GM21515 (cell line): ENCODE measurements at regions not wholly inside any gene's neighbourhood (a gene's known extent, or its start where the extent isn't known, plus 50 kb on each side); places are given as distances from the start of the nearest gene placed in this dataset.
"Not testable (repeated sequence)": the region's sequence is repeated elsewhere in the genome, so short reads cannot be mapped to it uniquely, and the experiment has no call there.

Experiments used
- ATAC-seq: cut with Tn5 transposase; IDR thresholded peaks from one replicate; pipeline ENCODE4 v1.9.1; 2021; ENCODE audit not compliant: unreplicated experiment

GRCh38 chr6:67686225-67686624, 948.9 kb upstream of the ADGRB3 start:
- ATAC-seq = not testable (repeated sequence)

- ATAC-seq = no peak
These were observed 951.1 kb upstream of the ADGRB3 start for GRCh38 chr6:67683960-67684359.

- no peak for ATAC-seq
These were observed 954.7 kb upstream of the ADGRB3 start for GRCh38 chr6:67680297-67680932.

- no peak for ATAC-seq
These were observed 955.4 kb upstream of the ADGRB3 start for GRCh38 chr6:67679566-67680296.

- ATAC-seq = no peak
These were observed 958.2 kb upstream of the ADGRB3 start for GRCh38 chr6:67676892-67677291.

GRCh38 chr6:67667637-67668422, 967.3 kb upstream of the ADGRB3 start:
- ATAC-seq = no peak

- ATAC-seq = no peak
These were observed 968.7 kb upstream of the ADGRB3 start for GRCh38 chr6:67666177-67666964.

GRCh38 chr6:67664942-67665341, 970.1 kb upstream of the ADGRB3 start:
- no peak for ATAC-seq

GRCh38 chr6:67663105-67663895, 971.8 kb upstream of the ADGRB3 start:
- ATAC-seq = no peak

GRCh38 chr6:67653561-67653960, 981.5 kb upstream of the ADGRB3 start:
- ATAC-seq = no peak

GRCh38 chr6:67646550-67646949, 988.5 kb upstream of the ADGRB3 start:
- no peak for ATAC-seq

GRCh38 chr6:67643281-67643680, 991.8 kb upstream of the ADGRB3 start:
- no peak for ATAC-seq

GRCh38 chr6:67642582-67642981, 992.5 kb upstream of the ADGRB3 start:
- ATAC-seq = no peak

GRCh38 chr6:67640484-67640883, 994.6 kb upstream of the ADGRB3 start:
- ATAC-seq = no peak

GRCh38 chr6:67639161-67639560, 995.9 kb upstream of the ADGRB3 start:
- ATAC-seq = no peak

- ATAC-seq = no peak
These were observed 1000.9 kb upstream of the ADGRB3 start for GRCh38 chr6:67634199-67634598.

GRCh38 chr6:67633058-67633457, 1002.0 kb upstream of the ADGRB3 start:
- ATAC-seq = no peak

GRCh38 chr6:67630146-67630545, 1004.9 kb upstream of the ADGRB3 start:
- no peak for ATAC-seq

- no peak for ATAC-seq
These were observed 1005.8 kb upstream of the ADGRB3 start for GRCh38 chr6:67629258-67629657.

GRCh38 chr6:67615796-67616195, 1019.3 kb upstream of the ADGRB3 start:
- ATAC-seq = no peak
